Mesenchymal stem cell (in vitro differentiated cells and primary cell): ENCODE measurements at regions not wholly inside any gene's neighbourhood (a gene's known extent, or its start where the extent isn't known, plus 50 kb on each side); places are given as distances from the start of the nearest gene placed in this dataset.

Experiments
- DNase-seq: peaks from one replicate; pipeline ENCODE4 v3.0.0-alpha.2; 2013
- H2AFZ ChIP-seq: one replicate; pipeline ENCODE4 v1.6.1; 2013; ENCODE audit warnings: low read depth, mild to moderate bottlenecking, control low read depth, inconsistent platforms, low read length, moderate library complexity
- H2AK5ac ChIP-seq: 2 replicates; pipeline ENCODE4 v1.6.1; 2013; ENCODE audit warnings: low read length, moderate library complexity, mild to moderate bottlenecking, inconsistent platforms; ENCODE audit not compliant: severe bottlenecking
- H2BK120ac ChIP-seq: one replicate; pipeline ENCODE4 v1.6.1; 2013; ENCODE audit warnings: low read depth, mild to moderate bottlenecking, inconsistent platforms, low read length, moderate library complexity
- H2BK12ac ChIP-seq, 2 experiments: one replicate each; pipeline ENCODE4 v1.6.1; 2013; ENCODE audit warnings: inconsistent platforms in 2 of 2, low read length in 2 of 2, mild to moderate bottlenecking in 2 of 2, moderate library complexity in 2 of 2, control low read depth in 1 of 2
- H2BK15ac ChIP-seq: one replicate; pipeline ENCODE4 v1.6.1; 2013; ENCODE audit warnings: mild to moderate bottlenecking, low read depth, inconsistent platforms; ENCODE audit not compliant: poor library complexity, severe bottlenecking
- H2BK5ac ChIP-seq: 2 replicates; pipeline ENCODE4 v1.6.1; 2013; ENCODE audit warnings: low read depth, mild to moderate bottlenecking, low read length, control low read depth, inconsistent platforms; ENCODE audit not compliant: poor library complexity, severe bottlenecking
- H3K14ac ChIP-seq, 2 experiments: one replicate each; pipeline ENCODE4 v1.6.1; 2013; ENCODE audit warnings: inconsistent platforms in 2 of 2, low read length in 2 of 2, control low read depth in 1 of 2, mild to moderate bottlenecking in 1 of 2, moderate library complexity in 1 of 2
- H3K18ac ChIP-seq, 2 experiments: one replicate each; pipeline ENCODE4 v1.6.1; 2013; ENCODE audit warnings: inconsistent platforms in 2 of 2, low read length in 2 of 2, control low read depth in 1 of 2, low read depth in 1 of 2, mild to moderate bottlenecking in 1 of 2
- H3K23ac ChIP-seq, 2 experiments: one replicate each; pipeline ENCODE4 v1.6.1; 2013; ENCODE audit warnings: inconsistent platforms in 2 of 2, low read length in 2 of 2, mild to moderate bottlenecking in 2 of 2, moderate library complexity in 2 of 2, control low read depth in 1 of 2
- H3K27ac ChIP-seq: 2 replicates; pipeline ENCODE4 v1.5.1; 2013; ENCODE audit warnings: mild to moderate bottlenecking, moderate library complexity, low read length, control low read depth, inconsistent platforms; ENCODE audit not compliant: poor library complexity, severe bottlenecking
- H3K27me3 ChIP-seq, 2 experiments: 2 replicates each; pipeline versions ENCODE4 v1.6.1 to v1.7.0; 2013; ENCODE audit warnings: low read length in 2 of 2, mild to moderate bottlenecking in 2 of 2, moderate library complexity in 2 of 2, control low read depth in 1 of 2, inconsistent platforms in 1 of 2; ENCODE audit not compliant: control insufficient read depth in 1 of 2, insufficient read depth in 1 of 2
- H3K36me3 ChIP-seq, 2 experiments: 2 replicates each; pipeline versions ENCODE4 v1.6.1 to v1.7.0; 2013; ENCODE audit warnings: low read length in 2 of 2, control low read depth in 1 of 2, inconsistent platforms in 1 of 2, low read depth in 1 of 2, mild to moderate bottlenecking in 1 of 2; ENCODE audit not compliant: insufficient read depth in 2 of 2, control insufficient read depth in 1 of 2
- H3K4ac ChIP-seq, 2 experiments: one replicate each; pipeline ENCODE4 v1.6.1; 2013; ENCODE audit warnings: inconsistent platforms in 2 of 2, low read length in 2 of 2, mild to moderate bottlenecking in 2 of 2, moderate library complexity in 2 of 2, control low read depth in 1 of 2, low read depth in 1 of 2
- H3K4me1 ChIP-seq: 2 replicates; pipeline ENCODE4 v1.6.1; 2013; ENCODE audit warnings: low read depth, low read length, control low read depth; ENCODE audit not compliant: control insufficient read depth, insufficient read depth
- H3K4me2 ChIP-seq: 2 replicates; pipeline ENCODE4 v1.6.1; 2013; ENCODE audit warnings: low read length, mild to moderate bottlenecking, inconsistent platforms; ENCODE audit not compliant: poor library complexity, severe bottlenecking
- H3K4me3 ChIP-seq, 2 experiments: 2 replicates each; pipeline versions ENCODE4 v1.5.1 to v1.7.0; 2013; ENCODE audit warnings: low read length in 2 of 2, mild to moderate bottlenecking in 2 of 2, control low read depth in 1 of 2, low read depth in 1 of 2; ENCODE audit not compliant: insufficient read depth in 1 of 2
- H3K79me1 ChIP-seq: replicated peaks from 2 replicates; pipeline ENCODE4 v1.6.1; 2013; ENCODE audit warnings: mild to moderate bottlenecking, control low read depth, low read length, inconsistent platforms; ENCODE audit not compliant: poor library complexity, severe bottlenecking
- H3K9ac ChIP-seq: 2 replicates; pipeline ENCODE4 v1.7.0; 2013; ENCODE audit warnings: mild to moderate bottlenecking, low read length, moderate library complexity
- H3K9me3 ChIP-seq: 2 replicates; pipeline ENCODE4 v1.7.0; 2013; ENCODE audit warnings: mild to moderate bottlenecking, low read length; ENCODE audit not compliant: control insufficient read depth
- H4K8ac ChIP-seq: one replicate; pipeline ENCODE4 v1.6.1; 2013; ENCODE audit warnings: inconsistent platforms, mild to moderate bottlenecking, low read length, moderate library complexity
- H4K91ac ChIP-seq: one replicate; pipeline ENCODE4 v1.6.1; 2013; ENCODE audit warnings: mild to moderate bottlenecking, low read length, inconsistent platforms
- WGBS: methylation state at CpG from one replicate; pipeline ENCODE4 v1.1.7; 2013; ENCODE audit warnings: mixed read lengths; 5-methylcytosine and 5-hydroxymethylcytosine counted together

DNA sequence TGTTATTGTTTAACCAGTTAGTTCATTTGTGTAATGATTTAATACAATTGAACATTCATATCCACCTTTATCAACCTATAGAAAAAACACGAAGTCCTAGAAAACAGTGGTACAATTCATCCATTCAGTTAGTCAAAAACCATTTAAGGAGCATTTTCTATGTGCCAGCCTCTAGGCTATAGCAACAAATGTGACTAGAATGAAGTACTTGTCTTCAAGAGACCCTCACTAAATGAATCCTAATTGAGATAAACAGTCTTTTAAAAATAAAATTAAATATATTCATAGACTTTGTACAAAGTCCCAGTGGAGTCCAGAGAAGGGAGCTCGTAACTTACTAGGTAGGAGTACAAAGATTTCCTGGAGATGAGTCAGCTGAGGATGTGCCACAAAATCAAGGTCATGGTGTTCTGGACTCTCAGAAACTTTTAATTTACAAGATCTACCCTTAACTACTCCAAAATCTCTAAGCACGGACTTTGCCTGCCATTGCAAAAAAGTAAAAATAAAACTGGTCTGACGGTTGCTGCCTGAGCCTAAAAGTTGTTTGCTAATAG, 430.7 kb upstream of the DCN start:
- Histone ChIP-seq H2BK15ac (no peak overlapping the region), H3K27ac (no peak overlapping the region), H3K36me3 (no peaks in the 10 kb centered on the region)

DNA sequence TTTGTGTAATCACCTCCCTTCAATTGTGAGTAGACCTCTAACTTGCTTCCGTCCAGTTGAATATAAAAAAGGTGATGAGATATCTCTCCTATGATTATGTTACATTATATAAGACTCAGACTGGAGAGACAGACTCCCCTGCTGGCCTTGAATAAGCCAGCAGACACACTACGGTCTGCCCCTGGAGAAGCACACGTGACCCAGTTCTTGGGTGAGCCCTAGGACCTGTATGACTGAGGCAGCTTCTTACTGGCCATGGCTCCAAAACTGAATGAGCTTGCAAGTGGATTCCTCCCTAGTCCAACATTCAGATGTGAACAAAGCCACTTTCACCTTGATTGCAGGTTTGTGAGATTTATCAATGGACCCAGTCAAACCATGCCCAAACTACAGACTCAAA, 427.9 kb upstream of the DCN start:
- Histone ChIP-seq H3K27me3 (no peaks in the 10 kb centered on the region), H3K9me3 (no peaks in the 10 kb centered on the region), H2AFZ (no peak overlapping the region), H3K4me3 (no peak overlapping the region), H3K4ac (no peak overlapping the region), H3K9ac (no peak overlapping the region), H4K8ac (no peak overlapping the region), H2BK120ac (no peak overlapping the region), H2BK5ac (no peak overlapping the region), H3K27ac (no peak overlapping the region), H3K23ac (no peak overlapping the region), H3K79me1 (no peaks in the 10 kb centered on the region), H3K14ac (no peak overlapping the region), H2AK5ac (no peak overlapping the region), H2BK15ac (no peak overlapping the region), H3K18ac (no peak overlapping the region), H3K4me1 (no peaks in the 10 kb centered on the region), H3K4me2 (no peak overlapping the region), H2BK12ac (no peak overlapping the region), H4K91ac (no peak overlapping the region), H3K36me3 (no peaks in the 10 kb centered on the region)
- DNase-seq: no peak
- WGBS: 95% methylated on average over 2 of the region's 3 CpGs

More for the DNA sequence above, 430.7 kb upstream of the DCN start:
- Histone ChIP-seq H3K4me3 (no peak overlapping the region), H3K27me3 (no peaks in the 10 kb centered on the region), H3K4me2 (no peak overlapping the region), H3K79me1 (no peaks in the 10 kb centered on the region), H2BK120ac (no peak overlapping the region), H3K4me1 (no peaks in the 10 kb centered on the region), H3K4ac (no peak overlapping the region), H3K9me3 (no peaks in the 10 kb centered on the region), H3K14ac (no peak overlapping the region), H2BK12ac (no peak overlapping the region), H3K9ac (no peak overlapping the region), H4K8ac (no peak overlapping the region), H3K18ac (no peak overlapping the region), H2AK5ac (no peak overlapping the region), H3K23ac (no peak overlapping the region), H2BK5ac (no peak overlapping the region), H4K91ac (no peak overlapping the region), H2AFZ (no peak overlapping the region)
- 88% methylated on average over 2 of the region's 4 CpGs for WGBS
- DNase-seq: no peak

DNA sequence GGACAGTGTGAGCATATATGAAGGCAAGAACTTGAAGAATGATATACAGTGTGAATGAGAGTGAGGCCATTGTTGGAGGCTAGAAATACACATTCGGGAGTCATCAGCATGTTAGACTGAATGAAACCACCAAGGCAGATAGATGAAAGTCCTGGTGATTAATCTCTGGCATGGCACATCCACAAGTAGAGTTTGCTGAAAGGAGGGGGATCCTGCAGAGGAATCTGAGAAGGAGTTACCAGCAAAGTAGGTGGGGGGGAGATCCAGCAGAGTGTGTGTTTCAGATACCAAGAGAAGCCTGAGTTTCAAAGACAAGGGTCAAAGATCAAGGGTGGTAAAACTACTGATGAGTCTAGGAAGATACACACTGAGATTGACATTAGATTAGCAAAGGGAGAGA, 426.7 kb upstream of the DCN start:
- Histone ChIP-seq H3K4me2 (no peak overlapping the region), H3K14ac (no peak overlapping the region), H4K8ac (no peak overlapping the region), H2BK15ac (no peak overlapping the region), H3K27me3 (no peaks in the 10 kb centered on the region), H3K9ac (no peak overlapping the region), H3K23ac (no peak overlapping the region), H3K18ac (no peak overlapping the region), H4K91ac (no peak overlapping the region), H3K4me1 (no peaks in the 10 kb centered on the region), H3K79me1 (no peaks in the 10 kb centered on the region), H3K4ac (no peak overlapping the region), H2BK120ac (no peak overlapping the region), H3K4me3 (no peak overlapping the region), H3K36me3 (no peaks in the 10 kb centered on the region), H2AFZ (no peak overlapping the region), H2BK12ac (no peak overlapping the region), H3K27ac (no peak overlapping the region), H2AK5ac (no peak overlapping the region), H3K9me3 (no peaks in the 10 kb centered on the region), H2BK5ac (no peak overlapping the region)
- WGBS: 74% methylated on average over 1 of the region's 1 CpG
- no peak for DNase-seq

DNA sequence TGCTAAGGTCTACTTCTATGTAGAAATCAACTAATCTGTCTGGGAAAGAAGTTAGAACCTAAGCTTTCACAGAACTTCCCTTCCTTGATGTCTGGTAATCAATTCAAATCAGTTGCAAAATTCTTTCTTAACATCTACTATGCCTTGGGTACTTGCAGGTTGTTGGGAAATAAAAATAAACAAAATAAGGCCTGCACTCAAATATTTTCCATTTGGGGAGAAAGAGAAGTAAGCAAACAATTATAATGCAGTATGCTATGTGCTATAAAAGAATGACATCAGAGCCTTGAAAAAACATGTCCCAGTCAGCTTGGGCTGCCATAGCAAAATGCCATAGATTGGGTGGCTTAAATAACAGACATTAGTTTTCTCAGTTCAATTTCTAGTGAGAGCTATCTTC, 425.9 kb upstream of the DCN start:
- H3K18ac ChIP-seq: no peak overlapping the region
- H3K14ac ChIP-seq: no peak overlapping the region
- no peak overlapping the region for H2AK5ac ChIP-seq
- DNase-seq: peak; percentile 1
- H4K8ac ChIP-seq: no peak overlapping the region
- no peak overlapping the region for H2BK12ac ChIP-seq
- H3K9ac ChIP-seq: no peak overlapping the region
- no peak overlapping the region for H2BK15ac ChIP-seq
- no peaks in the 10 kb centered on the region for H3K4me1 ChIP-seq
- no peak overlapping the region for H4K91ac ChIP-seq
- no peak overlapping the region for H2BK120ac ChIP-seq
- no peaks in the 10 kb centered on the region for H3K27me3 ChIP-seq
- H3K4me2 ChIP-seq: no peak overlapping the region
- no peak overlapping the region for H3K4ac ChIP-seq
- H3K27ac ChIP-seq: no peak overlapping the region
- no peaks in the 10 kb centered on the region for H3K79me1 ChIP-seq
- H3K23ac ChIP-seq: no peak overlapping the region
- no peak overlapping the region for H3K4me3 ChIP-seq
- no peaks in the 10 kb centered on the region for H3K9me3 ChIP-seq
- no peaks in the 10 kb centered on the region for H3K36me3 ChIP-seq
- H2AFZ ChIP-seq: no peak overlapping the region
- H2BK5ac ChIP-seq: no peak overlapping the region
